Stimulated activated naive B cell treated with anti-CD40 and anti-IgM and Interleukin-4, amounts not matched to agents 10 μg/mL and 1 μg/mL and 100 μg/mL, for 72 hours (primary cell): ENCODE measurements at regions not wholly inside any gene's neighbourhood (a gene's known extent, or its start where the extent isn't known, plus 50 kb on each side); places are given as distances from the start of the nearest gene placed in this dataset.

Source experiments
- ATAC-seq, 2 donors: fragments of 150-1000 bp; cut with Tn5 transposase; replicated peaks; 2 replicates each; pipeline ENCODE4 v1.10.0; 2021; ENCODE audit warnings: moderate library complexity in 1 of 2
- DNase-seq: peaks from one replicate; pipeline ENCODE4 v3.0.0; 2021
- H3K27ac Mint-ChIP-seq: one replicate; pipeline ENCODE4 v1.8.0; 2022; ENCODE audit warnings: mild to moderate bottlenecking, mixed read lengths
- H3K27me3 Mint-ChIP-seq, 2 donors: one replicate each; pipeline ENCODE4 v1.8.0; 2022; ENCODE audit warnings: mixed read lengths in 2 of 2
- H3K36me3 Mint-ChIP-seq, 2 donors: one replicate each; pipeline ENCODE4 v1.8.0; 2022; ENCODE audit warnings: mixed read lengths in 2 of 2, mild to moderate bottlenecking in 1 of 2
- H3K4me1 Mint-ChIP-seq, 2 donors: one replicate each; pipeline ENCODE4 v1.8.0; 2022; ENCODE audit warnings: mixed read lengths in 2 of 2, mild to moderate bottlenecking in 1 of 2
- H3K4me3 Mint-ChIP-seq, 2 donors: one replicate each; pipeline ENCODE4 v1.8.0; 2022; ENCODE audit warnings: mild to moderate bottlenecking in 2 of 2, mixed read lengths in 2 of 2, moderate library complexity in 1 of 2
- H3K9me3 Mint-ChIP-seq, 2 donors: one replicate each; pipeline ENCODE4 v1.8.0; 2022; ENCODE audit warnings: mixed read lengths in 2 of 2, mild to moderate bottlenecking in 1 of 2

GRCh38 chr12:88638388-88638787 is 58.1 kb upstream of the KITLG start:
- no peaks in the 10 kb centered on the region for H3K36me3 Mint-ChIP-seq
- no peak overlapping the region for H3K4me3 Mint-ChIP-seq
- H3K27me3 Mint-ChIP-seq, result no peaks in the 10 kb centered on the region
- H3K4me1 Mint-ChIP-seq, result no peaks in the 10 kb centered on the region
- no peaks in the 10 kb centered on the region for H3K9me3 Mint-ChIP-seq
- DNase-seq (no peak), ATAC-seq (no peak)
- H3K27ac Mint-ChIP-seq, result no peak overlapping the region

GRCh38 chr12:88634008-88634407 is 53.7 kb upstream of the KITLG start:
- H3K27me3 Mint-ChIP-seq, result no peaks in the 10 kb centered on the region
- no peak overlapping the region for H3K4me3 Mint-ChIP-seq
- no peak overlapping the region for H3K27ac Mint-ChIP-seq
- ATAC-seq (peak in 1 of 2 donors; percentile 2), DNase-seq (no peak)
- H3K4me1 Mint-ChIP-seq, result no peaks in the 10 kb centered on the region
- no peaks in the 10 kb centered on the region for H3K36me3 Mint-ChIP-seq
- H3K9me3 Mint-ChIP-seq, result no peaks in the 10 kb centered on the region

GRCh38 chr12:88633312-88633711 is 53.0 kb upstream of the KITLG start:
- H3K27me3 Mint-ChIP-seq, result no peaks in the 10 kb centered on the region

GRCh38 chr12:88630561-88630960 is 50.3 kb upstream of the KITLG start:
- Mint-ChIP-seq H3K4me1 (no peaks in the 10 kb centered on the region), H3K9me3 (no peaks in the 10 kb centered on the region), H3K36me3 (no peaks in the 10 kb centered on the region), H3K27ac (no peak overlapping the region), H3K27me3 (no peaks in the 10 kb centered on the region), H3K4me3 (no peak overlapping the region)
- ATAC-seq (no peak), DNase-seq (no peak)

More at GRCh38 chr12:88633312-88633711, 53.0 kb upstream of the KITLG start:
- no peaks in the 10 kb centered on the region for H3K9me3 Mint-ChIP-seq
- no peak overlapping the region for H3K27ac Mint-ChIP-seq
- ATAC-seq, result no peak
- H3K4me1 Mint-ChIP-seq, result no peaks in the 10 kb centered on the region
- H3K36me3 Mint-ChIP-seq, result no peaks in the 10 kb centered on the region
- no peak overlapping the region for H3K4me3 Mint-ChIP-seq
- no peak for DNase-seq
